UCSD-AML1 (cell line): ENCODE measurements at regions not wholly inside any gene's neighbourhood (a gene's known extent, or its start where the extent isn't known, plus 50 kb on each side); places are given as distances from the start of the nearest gene placed in this dataset.

ENCODE experiments used
- DNase-seq: peaks from one replicate; lab custom pipeline; 2025; ENCODE audit not compliant: unreplicated experiment; lab: John Stamatoyannopoulos, UW

GRCh38 chr9:3161912-3162311 lies 318.0 kb upstream of the PUM3 start:
- no peak for DNase-seq

- DNase-seq, result no peak
Observed at GRCh38 chr9:3157011-3157410, 313.1 kb upstream of the PUM3 start.

- no peak for DNase-seq
Observed at GRCh38 chr9:3151672-3152576, 308.0 kb upstream of the PUM3 start.

- no peak for DNase-seq
Observed at GRCh38 chr9:3150074-3150473, 306.2 kb upstream of the PUM3 start.

DNA sequence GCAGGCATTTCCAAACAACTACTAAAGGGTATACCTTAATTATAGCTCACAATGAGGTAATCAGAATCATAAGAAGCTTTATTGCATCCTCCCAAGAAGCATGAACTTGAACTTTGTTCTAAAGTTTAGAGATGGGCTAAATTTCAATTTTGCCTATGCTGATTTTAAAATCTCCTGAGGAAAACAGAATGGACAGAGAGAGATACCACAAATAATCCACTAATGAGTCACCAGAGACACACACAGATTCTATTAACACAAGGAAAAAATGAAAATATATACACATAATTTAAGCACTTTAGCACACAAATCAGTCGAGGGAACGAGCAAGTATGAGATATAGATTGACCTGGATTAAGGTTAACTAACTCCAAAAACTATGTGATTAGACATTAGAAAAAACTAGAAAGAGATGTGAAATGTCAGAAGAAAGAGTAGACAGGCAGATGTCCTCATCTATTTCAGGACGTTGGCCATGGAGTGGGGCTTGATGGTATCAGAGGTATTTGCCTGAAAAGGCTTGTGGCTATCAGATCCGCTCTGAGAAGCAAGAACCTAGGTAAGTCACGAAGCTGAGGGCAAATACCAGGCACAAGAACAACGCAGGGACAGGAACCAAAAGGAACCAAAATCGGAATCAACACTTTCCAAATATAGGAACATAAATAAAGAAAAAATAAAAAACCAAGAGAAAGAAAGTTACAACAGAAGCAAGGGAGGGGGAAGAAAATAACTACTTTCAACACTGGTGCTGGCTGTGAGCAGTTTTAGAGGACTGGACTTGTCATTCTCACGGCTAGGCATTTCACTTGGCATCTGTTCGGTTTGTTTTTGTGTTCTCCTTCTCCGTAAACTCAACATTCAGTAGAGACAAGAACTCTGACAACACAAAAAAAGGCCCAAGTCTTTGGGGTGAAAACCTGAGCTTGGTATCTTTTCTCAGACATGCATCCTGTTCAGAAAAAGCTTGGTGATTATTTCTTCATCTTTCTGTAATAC lies 294.6 kb upstream of the PUM3 start:
- DNase-seq, result no peak

- no peak for DNase-seq
Observed at GRCh38 chr9:3137347-3137695, 293.4 kb upstream of the PUM3 start.

GRCh38 chr9:3136686-3137346 lies 292.9 kb upstream of the PUM3 start:
- no peak for DNase-seq

- DNase-seq, result no peak
Observed at GRCh38 chr9:3136230-3136629, 292.3 kb upstream of the PUM3 start.

DNA sequence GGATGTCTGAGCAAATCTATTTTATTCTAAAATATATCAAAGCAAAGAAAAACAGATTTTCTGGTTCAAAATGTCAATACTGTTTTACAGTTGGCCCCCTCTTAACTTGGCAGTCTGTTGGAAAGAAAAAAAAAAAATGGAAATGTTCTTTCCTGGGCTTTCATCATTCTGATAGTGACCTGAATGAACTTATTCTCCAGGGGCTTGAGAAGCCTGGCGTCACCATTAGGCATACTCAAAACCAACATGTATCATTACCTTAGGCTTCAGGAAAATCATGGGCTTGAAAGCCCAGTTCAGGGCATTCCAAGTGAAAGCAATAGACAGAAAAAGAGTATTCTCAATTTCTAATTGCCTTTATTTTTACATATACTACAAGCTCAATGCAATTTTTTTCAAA lies 283.7 kb upstream of the PUM3 start:
- DNase-seq, result no peak

GRCh38 chr9:3125602-3126405 lies 281.9 kb upstream of the PUM3 start:
- DNase-seq, result no peak

GRCh38 chr9:3124001-3124400 lies 280.1 kb upstream of the PUM3 start:
- no peak for DNase-seq

GRCh38 chr9:3118081-3118480 lies 274.2 kb upstream of the PUM3 start:
- DNase-seq, result no peak

- DNase-seq, result no peak
Observed at GRCh38 chr9:3099646-3100045, 255.8 kb upstream of the PUM3 start.

DNA sequence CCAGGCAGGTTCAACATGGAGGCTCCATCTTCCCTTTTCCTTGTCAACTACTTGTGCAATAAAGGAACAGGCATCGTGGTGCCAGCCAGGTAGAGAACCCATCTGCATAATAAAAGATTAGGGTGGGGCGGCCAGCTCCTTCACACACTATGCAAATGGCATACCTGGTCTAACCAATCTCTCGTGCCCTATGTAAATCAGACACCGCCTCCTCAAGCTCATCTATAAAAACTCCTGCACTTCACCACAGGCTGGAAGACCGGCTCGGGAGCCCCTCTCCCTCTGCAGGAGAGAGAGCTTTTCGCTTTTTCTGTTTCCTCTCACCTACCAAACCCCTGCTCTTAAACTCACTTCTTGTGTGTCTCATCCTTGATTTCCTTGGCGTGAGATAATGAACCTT lies 244.3 kb upstream of the PUM3 start:
- DNase-seq, result no peak

- DNase-seq, result no peak
Observed at GRCh38 chr9:3087697-3088096, 243.8 kb upstream of the PUM3 start.

DNA sequence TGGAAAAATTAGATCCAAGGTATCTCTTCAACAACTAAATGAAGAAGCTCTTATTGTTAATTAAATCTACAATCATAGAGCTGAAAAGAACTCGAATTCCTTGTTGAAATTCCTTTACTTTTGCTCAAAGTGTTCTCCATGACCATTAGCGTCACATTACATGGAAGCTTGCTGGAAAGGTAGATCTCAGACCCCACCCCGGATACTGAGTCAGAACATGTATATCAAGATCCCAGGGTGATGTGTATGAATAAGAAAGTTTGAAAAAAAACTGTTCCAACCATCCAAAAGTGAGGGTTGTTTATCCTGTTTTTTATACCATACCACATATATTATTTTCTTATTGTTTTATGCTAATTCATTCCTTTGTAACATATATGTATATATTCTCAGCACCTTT lies 237.1 kb upstream of the PUM3 start:
- no peak for DNase-seq

DNA sequence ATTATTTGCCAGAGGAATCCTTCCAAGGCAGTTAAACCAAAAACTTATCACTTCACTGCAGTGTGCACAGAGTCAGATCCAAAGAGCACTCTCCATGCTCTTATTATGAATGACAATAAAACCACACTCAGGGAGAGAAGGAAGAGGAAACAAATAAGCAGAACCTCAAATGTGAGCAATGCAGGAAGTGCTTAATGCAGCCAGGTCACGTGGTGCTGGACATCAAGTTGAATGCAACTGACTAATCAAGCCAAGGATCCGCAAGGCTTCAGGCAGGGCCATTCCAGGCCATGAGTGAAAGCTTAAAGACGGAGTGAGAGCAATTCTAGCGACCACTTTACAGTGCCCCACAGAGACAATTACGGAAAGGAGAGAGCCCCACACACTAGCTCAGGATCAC lies 230.4 kb upstream of the PUM3 start:
- peak; percentile 7 for DNase-seq

- DNase-seq, result no peak
Observed at GRCh38 chr9:3066591-3066990, 222.7 kb upstream of the PUM3 start.

GRCh38 chr9:3059781-3060468 lies 216.0 kb upstream of the PUM3 start:
- no peak for DNase-seq

DNA sequence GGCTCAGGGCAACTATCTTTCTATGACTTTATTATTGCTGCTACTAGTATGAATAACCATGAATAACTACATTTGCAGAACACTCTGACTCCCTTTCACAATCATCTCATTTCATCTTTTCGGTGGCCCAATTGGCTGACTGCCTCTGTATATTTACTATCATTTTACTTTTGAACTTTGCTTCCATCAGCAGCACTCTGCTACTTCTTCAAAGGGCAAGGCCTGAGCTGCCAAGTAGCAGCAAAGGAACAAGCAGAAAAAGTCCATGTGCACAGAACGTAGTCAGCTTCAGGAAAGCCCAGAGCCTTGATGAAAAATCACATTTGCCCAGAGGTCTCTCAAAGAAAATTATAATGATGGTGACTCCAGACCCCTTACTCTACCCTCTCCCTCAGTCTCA lies 214.5 kb upstream of the PUM3 start:
- DNase-seq, result no peak
